ENCODE measurements at regions not wholly inside any gene's neighbourhood (a gene's known extent, or its start where the extent isn't known, plus 50 kb on each side); places are given as distances from the start of the nearest gene placed in this dataset.
"Not testable (repeated sequence)": the region's sequence is repeated elsewhere in the genome, so short reads cannot be mapped to it uniquely, and the experiment has no call there.

- intact Hi-C loops (cut with DNase I): no loop called here
- DNase-seq (ENCODE audit: missing footprints): no peak
- no peak for ATAC-seq
These were observed 181.9 kb downstream of the GJA1 start for GRCh38 chr6:121617388-121617787.

- intact Hi-C loops (cut with DNase I): no loop called here
- no peak for ATAC-seq
These were observed 183.6 kb downstream of the GJA1 start for GRCh38 chr6:121619013-121619412.

DNA sequence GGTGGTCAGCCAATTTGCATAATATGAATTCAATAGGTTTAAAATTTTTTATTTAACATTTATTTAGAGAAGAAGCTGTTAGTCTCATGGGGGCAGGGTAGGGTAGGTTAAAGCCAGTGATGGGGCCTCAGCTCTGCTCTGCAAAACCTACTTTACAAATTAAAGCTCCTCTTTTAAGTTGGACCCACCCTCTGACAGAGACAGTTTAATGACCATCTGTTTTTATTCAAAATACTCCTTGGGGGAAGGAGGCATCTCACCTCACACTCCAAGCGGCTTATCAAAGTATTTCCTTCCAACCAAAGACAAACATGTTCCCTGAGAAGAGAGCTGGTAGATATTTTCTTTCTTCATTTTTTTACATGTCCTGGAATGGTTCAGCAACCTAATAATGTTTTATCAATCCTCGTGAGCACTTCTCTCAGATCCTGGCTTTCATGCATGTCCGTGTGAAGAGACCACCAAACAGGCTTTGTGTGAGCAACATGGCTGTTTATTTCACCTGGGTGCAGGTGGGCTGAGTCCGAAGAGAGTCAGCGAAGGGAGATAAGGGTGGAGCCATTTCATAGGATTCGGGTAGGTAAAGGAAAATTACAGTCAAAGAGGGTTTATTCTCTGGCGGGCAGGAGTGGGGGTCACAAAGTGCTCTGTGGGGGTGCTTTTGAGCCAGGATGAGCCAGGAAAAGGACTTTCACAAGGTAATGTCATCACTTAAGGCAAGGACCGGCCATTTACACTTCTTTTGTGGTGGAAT, 184.7 kb downstream of the GJA1 start:
- DNase-seq (ENCODE audit: missing footprints) (no peak), ATAC-seq (no peak)
- intact Hi-C loops (cut with DNase I): no loop called here

More at GRCh38 chr6:121619013-121619412, 183.6 kb downstream of the GJA1 start:
- no peak for DNase-seq (ENCODE audit: missing footprints)

DNA sequence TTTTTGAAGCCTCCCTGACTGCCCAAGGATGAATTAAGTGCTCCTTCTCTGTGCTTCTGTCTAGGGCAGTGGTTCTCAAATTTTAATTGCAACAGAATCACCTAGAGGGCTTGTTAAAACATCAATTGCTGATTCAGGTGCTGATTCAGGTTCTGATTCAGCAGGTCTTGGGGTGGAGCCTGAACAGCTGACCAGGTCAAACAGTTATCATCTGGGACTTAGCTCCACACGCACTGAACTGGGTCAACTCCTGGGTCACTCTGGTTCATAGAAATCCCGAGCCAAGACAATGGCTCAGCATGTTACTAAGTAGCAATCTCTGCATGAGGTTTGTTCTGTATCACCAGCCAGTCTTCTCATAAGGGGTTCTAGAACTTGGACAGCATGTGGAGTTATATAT, 192.3 kb downstream of the GJA1 start:
- DNase-seq (ENCODE audit: missing footprints) (no peak), ATAC-seq (no peak)
- intact Hi-C loops (cut with DNase I): no loop called here

GRCh38 chr6:121630716-121631115, 195.3 kb downstream of the GJA1 start:
- ATAC-seq (no peak), DNase-seq (ENCODE audit: missing footprints) (no peak)
- intact Hi-C loops (cut with DNase I): no loop called here

GRCh38 chr6:121631752-121632151, 196.3 kb downstream of the GJA1 start:
- intact Hi-C loops (cut with DNase I); DNase-seq (ENCODE audit: missing footprints); ATAC-seq: not testable (repeated sequence)

DNA sequence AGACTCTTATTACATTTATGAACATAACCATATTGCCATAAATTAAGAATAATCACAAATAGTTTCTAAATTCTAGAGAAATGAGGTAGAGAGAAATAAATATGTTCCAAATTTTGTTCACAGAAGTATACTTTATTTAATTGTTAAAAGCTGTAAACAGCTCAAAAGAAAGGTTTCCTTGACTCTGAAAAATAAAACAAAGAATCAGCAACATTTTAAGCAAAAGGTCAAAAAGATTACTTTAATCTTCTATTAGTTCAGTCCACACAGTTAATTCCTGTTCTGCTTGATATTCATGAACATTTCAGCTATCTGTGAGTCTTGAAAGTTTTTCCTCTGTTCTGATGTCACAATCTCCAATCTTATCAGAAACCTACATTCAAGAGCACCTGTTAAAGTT, 197.9 kb downstream of the GJA1 start:
- no peak for DNase-seq (ENCODE audit: missing footprints)
- ATAC-seq: no peak
- intact Hi-C loops (cut with DNase I): no loop called here

GRCh38 chr6:121634586-121634985, 199.1 kb downstream of the GJA1 start:
- ATAC-seq; DNase-seq (ENCODE audit: missing footprints); intact Hi-C loops (cut with DNase I): not testable (repeated sequence)

DNA sequence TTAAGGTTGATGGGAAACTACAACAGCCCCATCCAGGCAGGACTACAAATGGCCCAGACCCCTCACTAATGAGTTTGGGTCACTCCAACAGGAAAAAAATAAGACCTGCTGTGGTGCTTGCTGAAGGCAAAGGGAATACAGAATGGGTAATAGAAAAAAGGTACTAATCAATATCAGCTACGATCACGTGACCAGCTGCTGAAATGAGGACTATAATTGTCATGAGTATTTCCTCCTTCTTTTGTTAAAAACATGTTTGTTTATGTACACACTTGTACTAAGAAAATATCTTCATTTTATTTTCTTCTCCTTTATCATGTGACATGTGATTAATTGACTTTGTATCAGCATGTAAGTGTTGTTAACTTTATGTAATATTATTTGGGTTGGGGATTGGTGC, 199.9 kb downstream of the GJA1 start:
- intact Hi-C loops (cut with DNase I): no loop called here
- ATAC-seq: no peak
- no peak for DNase-seq (ENCODE audit: missing footprints)

DNA sequence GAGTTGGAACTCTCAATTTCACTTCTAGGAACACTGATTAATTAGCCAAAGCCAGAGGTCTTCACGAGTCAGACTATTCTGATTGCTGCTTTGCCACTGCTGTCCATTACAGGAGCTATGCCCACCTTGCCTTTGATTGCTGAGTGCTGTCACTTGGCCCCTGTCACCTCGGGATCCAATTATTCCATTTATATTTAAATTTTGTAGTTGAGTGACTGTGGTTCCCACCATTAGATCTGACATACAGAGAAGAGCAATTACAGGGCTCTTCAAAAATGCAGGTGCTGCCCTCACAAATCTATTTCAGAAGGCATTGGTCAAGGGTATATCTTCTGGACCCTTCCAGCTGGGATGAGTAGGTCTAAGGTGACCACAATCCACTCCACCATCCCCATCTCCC, 200.8 kb downstream of the GJA1 start:
- ATAC-seq; intact Hi-C loops (cut with DNase I); DNase-seq (ENCODE audit: missing footprints): not testable (repeated sequence)

DNA sequence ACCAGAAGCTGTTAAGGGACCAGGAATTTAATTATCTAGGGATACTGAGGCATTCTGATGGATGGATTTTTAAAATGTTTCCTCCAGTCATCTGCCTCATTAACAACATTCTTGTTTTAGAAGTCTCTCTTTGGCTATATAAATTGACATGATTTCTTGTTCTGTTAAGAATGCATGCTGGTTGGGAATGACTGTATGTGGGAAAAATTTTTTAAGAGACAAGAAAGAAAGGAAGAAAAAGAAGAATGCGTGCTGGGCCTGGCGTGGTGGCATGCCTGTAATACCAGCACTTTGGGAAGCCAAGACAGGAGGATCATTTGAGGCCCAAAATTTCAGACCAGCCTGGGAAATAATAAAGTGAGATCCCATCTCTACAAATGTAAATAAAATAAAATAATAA, 203.6 kb downstream of the GJA1 start:
- ATAC-seq: no peak
- intact Hi-C loops (cut with DNase I): no loop called here
- DNase-seq (ENCODE audit: missing footprints): no peak

- intact Hi-C loops (cut with DNase I): no loop called here
These were observed 205.7 kb downstream of the GJA1 start for GRCh38 chr6:121641158-121641557.

DNA sequence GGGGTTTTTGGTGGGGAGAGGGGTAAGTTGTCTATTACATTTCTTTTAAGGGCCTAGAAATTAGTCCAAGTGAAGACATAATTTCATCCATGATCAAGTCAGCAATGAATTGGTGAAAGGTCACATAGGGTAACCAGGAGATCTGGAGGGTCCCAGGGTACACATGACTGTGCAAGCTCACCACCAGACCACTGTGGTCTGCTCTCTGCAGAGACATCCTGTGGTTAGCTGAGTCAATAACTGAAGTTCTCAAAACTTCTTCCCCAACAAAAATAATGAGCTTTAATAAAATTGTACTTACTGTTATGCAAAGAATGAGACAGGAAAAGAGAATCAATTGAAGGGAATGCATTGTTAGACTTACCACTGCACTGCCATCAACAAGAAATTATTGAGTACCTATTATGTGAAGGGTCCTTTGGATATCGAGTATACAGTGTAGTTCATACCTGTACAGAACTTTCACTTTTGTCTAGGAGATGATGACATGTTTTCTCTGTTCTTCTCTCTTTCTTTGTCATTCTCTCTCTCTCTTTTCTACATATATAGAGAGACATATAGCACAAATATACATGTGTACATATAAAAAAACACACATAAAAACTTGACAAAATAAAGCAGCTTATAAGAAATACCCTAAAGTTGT, 209.8 kb downstream of the GJA1 start:
- no peak for DNase-seq (ENCODE audit: missing footprints)
- intact Hi-C loops (cut with DNase I): no loop called here
- no peak for ATAC-seq

More at GRCh38 chr6:121641158-121641557, 205.7 kb downstream of the GJA1 start:
- ATAC-seq (no peak), DNase-seq (ENCODE audit: missing footprints) (no peak)

- intact Hi-C loops (cut with DNase I): no loop called here
- no peak for ATAC-seq
- no peak for DNase-seq (ENCODE audit: missing footprints)
These were observed 212.5 kb downstream of the GJA1 start for GRCh38 chr6:121647905-121648304.

DNA sequence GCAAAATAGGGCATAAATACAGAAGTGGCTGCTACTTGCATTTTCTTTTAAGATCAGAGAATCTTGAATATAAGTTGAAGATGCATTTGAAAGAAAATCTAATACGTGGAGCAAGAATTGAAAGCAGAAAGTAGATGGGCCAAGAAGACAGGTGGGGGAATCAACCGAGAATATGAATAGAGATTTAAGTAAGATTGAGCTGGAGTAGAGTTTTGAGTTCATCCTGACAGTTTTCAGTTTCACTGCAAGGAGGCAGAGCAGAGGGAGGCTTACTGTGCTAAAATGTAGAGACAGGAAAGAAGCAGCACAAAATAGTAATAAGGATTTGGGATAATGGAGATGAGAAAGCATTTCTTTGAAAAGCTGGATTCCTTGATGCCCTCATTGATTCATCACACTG, 214.5 kb downstream of the GJA1 start:
- ATAC-seq (no peak), DNase-seq (ENCODE audit: missing footprints) (no peak)
- intact Hi-C loops (cut with DNase I): loop anchor here (5.0 kb wide), 1 partner anchor 213 kb away; the partner anchor contains the start of gene GJA1

- ATAC-seq: no peak
- intact Hi-C loops (cut with DNase I): loop anchor here (5.0 kb wide), 1 partner anchor 214 kb away; the partner anchor contains the start of gene GJA1
- DNase-seq (ENCODE audit: missing footprints): no peak
These were observed 216.0 kb downstream of the GJA1 start for GRCh38 chr6:121651420-121651819.

DNA sequence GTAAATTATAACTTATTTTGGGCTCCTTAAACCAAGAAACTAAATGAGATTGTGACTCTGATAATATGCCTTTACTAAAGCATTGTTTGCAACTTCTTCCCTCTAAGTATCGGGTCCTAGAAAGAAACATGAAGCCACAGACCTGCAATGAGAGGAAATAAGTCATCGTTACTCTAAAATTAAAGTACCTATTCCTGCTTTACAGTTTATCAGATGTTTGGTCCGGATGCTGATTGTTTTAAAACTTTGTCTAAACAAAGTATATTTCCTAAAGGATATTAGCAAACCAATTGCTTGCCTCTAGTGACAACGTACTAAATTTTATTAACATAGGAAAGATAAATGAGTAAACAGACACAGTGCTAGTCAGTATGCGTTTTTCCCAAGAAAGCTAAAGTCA, 216.8 kb downstream of the GJA1 start:
- ATAC-seq (no peak), DNase-seq (ENCODE audit: missing footprints) (no peak)
- intact Hi-C loops (cut with DNase I): loop anchor here (5.0 kb wide), 1 partner anchor 215 kb away; the partner anchor contains the start of gene GJA1

GRCh38 chr6:121652726-121653623, 217.5 kb downstream of the GJA1 start:
- DNase-seq (ENCODE audit: missing footprints) (no peak), ATAC-seq (peak; percentile 34)
- intact Hi-C loops (cut with DNase I): loop anchor here (5.0 kb wide), 1 partner anchor 216 kb away; the partner anchor contains the start of gene GJA1

GRCh38 chr6:121653624-121654008, 218.2 kb downstream of the GJA1 start:
- intact Hi-C loops (cut with DNase I): loop anchor here (5.0 kb wide), 1 partner anchor 216 kb away; the partner anchor contains the start of gene GJA1
- ATAC-seq (no peak), DNase-seq (ENCODE audit: missing footprints) (no peak)
